ENCODE measurements at regions not wholly inside any gene's neighbourhood (a gene's known extent, or its start where the extent isn't known, plus 50 kb on each side); places are given as distances from the start of the nearest gene placed in this dataset.
"Not testable (repeated sequence)": the region's sequence is repeated elsewhere in the genome, so short reads cannot be mapped to it uniquely, and the experiment has no call there.

- Histone ChIP-seq H3K36me3 (no peaks in the 10 kb centered on the region), H3K4me1 (no peaks in the 10 kb centered on the region), H3K4me3 (no peak overlapping the region), H3K27ac (no peak overlapping the region), H3K27me3 (ENCODE audit: low read depth) (no peaks in the 10 kb centered on the region), H3K9me3 (no peaks in the 10 kb centered on the region)
- ATAC-seq: no peak
- no peak for TF ChIP-seq CTCF (IDR thresholded peaks at IDR 0.05)
- intact Hi-C loops (cut with DNase I): no loop called here
- no peak for DNase-seq
Observed at GRCh38 chr17:71802663-71803062, 318.2 kb upstream of the SOX9 start.

- no peaks in the 10 kb centered on the region for H3K36me3 ChIP-seq
- TF ChIP-seq CTCF (IDR thresholded peaks at IDR 0.05): no peak
- DNase-seq: no peak
- H3K9me3 ChIP-seq: no peaks in the 10 kb centered on the region
- no peaks in the 10 kb centered on the region for H3K4me1 ChIP-seq
- no peak overlapping the region for H3K27ac ChIP-seq
- H3K27me3 ChIP-seq (ENCODE audit: low read depth): no peaks in the 10 kb centered on the region
- ATAC-seq: no peak
- no peak overlapping the region for H3K4me3 ChIP-seq
- intact Hi-C loops (cut with DNase I): no loop called here
Observed at GRCh38 chr17:71803656-71804284, 317.1 kb upstream of the SOX9 start.

- intact Hi-C loops (cut with DNase I): no loop called here
- DNase-seq (no peak), ATAC-seq (no peak)
- H3K9me3 ChIP-seq: no peaks in the 10 kb centered on the region
- no peaks in the 10 kb centered on the region for H3K36me3 ChIP-seq
- H3K4me1 ChIP-seq: no peaks in the 10 kb centered on the region
- no peaks in the 10 kb centered on the region for H3K27me3 ChIP-seq (ENCODE audit: low read depth)
- no peak overlapping the region for H3K27ac ChIP-seq
- no peak for TF ChIP-seq CTCF (IDR thresholded peaks at IDR 0.05)
- no peak overlapping the region for H3K4me3 ChIP-seq
Observed at GRCh38 chr17:71809537-71809936, 311.3 kb upstream of the SOX9 start.

GRCh38 chr17:71813861-71814260 is 307.0 kb upstream of the SOX9 start:
- H3K4me3 ChIP-seq; intact Hi-C loops (cut with DNase I); H3K27ac ChIP-seq; H3K36me3 ChIP-seq; DNase-seq; ATAC-seq; H3K9me3 ChIP-seq; H3K4me1 ChIP-seq; H3K27me3 ChIP-seq (ENCODE audit: low read depth): not testable (repeated sequence)

- H3K9me3 ChIP-seq: no peaks in the 10 kb centered on the region
- ATAC-seq: no peak
- no peak for DNase-seq
- H3K27me3 ChIP-seq (ENCODE audit: low read depth): no peaks in the 10 kb centered on the region
- H3K4me3 ChIP-seq: no peak overlapping the region
- H3K36me3 ChIP-seq: no peaks in the 10 kb centered on the region
- intact Hi-C loops (cut with DNase I): no loop called here
- no peaks in the 10 kb centered on the region for H3K4me1 ChIP-seq
- no peak for TF ChIP-seq CTCF (IDR thresholded peaks at IDR 0.05)
- no peak overlapping the region for H3K27ac ChIP-seq
Observed at GRCh38 chr17:71821511-71821910, 299.3 kb upstream of the SOX9 start.

- DNase-seq (no peak), ATAC-seq (no peak)
- Histone ChIP-seq H3K4me1 (no peaks in the 10 kb centered on the region), H3K27me3 (ENCODE audit: low read depth) (peaks cover 4% of the 10 kb centered on the region), H3K36me3 (no peaks in the 10 kb centered on the region), H3K9me3 (no peaks in the 10 kb centered on the region), H3K4me3 (no peak overlapping the region), H3K27ac (no peak overlapping the region)
- no peak for TF ChIP-seq CTCF (IDR thresholded peaks at IDR 0.05)
- intact Hi-C loops (cut with DNase I): no loop called here
Observed at GRCh38 chr17:71824671-71825070, 296.1 kb upstream of the SOX9 start.

Measured in lower lobe of right lung (tissue), 2 donors.